HG03442 (cell line): ENCODE measurements at regions not wholly inside any gene's neighbourhood (a gene's known extent, or its start where the extent isn't known, plus 50 kb on each side); places are given as distances from the start of the nearest gene placed in this dataset.

Experiments
- ATAC-seq: cut with Tn5 transposase; IDR thresholded peaks from one replicate; pipeline ENCODE4 v1.9.1; 2021; ENCODE audit warnings: mild to moderate bottlenecking, moderate library complexity; ENCODE audit not compliant: unreplicated experiment

DNA sequence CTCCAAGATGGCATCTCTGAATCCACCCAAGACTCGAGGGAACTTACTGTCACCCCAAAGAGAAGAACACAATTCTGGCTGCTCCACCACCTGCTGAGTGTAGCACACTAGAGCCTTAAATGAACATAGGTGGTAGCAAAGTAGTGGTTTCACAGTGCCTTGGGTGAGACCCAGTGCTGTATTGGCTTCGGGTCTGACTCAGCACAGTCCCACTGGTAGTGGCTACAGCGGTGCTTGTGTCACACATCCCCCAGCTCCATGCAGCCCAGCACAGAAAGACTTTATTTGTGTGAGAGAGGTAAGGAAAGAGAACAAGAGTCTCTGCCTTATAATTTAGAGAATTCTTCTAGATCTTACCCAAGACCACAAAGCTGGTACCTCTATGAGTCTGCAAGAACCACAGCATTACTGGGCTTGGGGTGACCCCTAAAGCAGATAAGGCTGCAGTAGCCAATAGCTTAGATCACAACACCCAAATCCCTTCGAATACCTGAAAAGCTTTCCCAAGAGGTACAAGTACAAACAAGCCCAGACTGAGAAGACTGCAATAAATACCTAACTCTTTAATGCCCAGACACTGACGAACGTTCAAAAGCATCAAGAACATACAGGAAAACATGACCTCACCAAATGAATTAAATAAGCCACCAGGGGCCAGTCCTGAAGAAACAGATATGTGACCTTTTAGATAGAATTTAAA lies 83.3 kb upstream of the SLC38A4 start:
- peak; percentile 43 for ATAC-seq

DNA sequence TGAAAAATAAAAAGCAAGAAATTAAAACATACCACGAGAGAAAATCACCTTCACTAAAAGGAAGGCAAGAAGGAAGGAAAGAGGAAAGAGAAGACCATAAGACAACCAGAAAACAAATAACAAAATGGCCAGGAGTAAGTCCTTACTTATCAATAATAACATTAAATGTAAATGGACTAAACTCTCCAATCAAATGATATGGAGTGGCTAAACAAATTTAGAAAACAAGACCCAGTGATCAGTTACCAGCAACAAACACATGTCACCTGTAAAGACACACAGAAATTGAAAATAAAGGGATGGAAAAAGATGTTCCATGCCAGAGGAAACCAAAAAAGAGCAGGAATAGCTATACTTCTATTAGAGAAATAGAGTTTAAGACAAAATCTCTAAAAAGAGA lies 85.0 kb upstream of the SLC38A4 start:
- ATAC-seq = no peak

DNA sequence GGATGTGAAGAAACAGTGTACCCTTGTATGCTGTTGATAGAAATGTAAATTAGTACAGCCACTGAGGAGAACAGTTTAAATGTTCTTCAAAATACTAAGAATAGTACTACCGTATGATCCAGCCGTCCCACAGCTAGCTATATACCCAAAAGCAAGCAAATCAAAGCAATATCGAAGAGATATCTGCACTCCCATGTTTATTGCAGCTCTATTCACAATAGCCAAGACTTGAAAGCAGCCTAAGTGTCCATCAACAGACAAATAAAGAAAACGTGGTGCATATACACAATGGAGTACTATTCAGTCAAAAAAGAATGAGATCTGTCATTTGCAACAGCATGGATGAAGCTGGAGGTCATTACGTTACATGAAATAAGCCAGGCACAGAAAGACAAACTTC lies 88.5 kb upstream of the SLC38A4 start:
- ATAC-seq = no peak

- no peak for ATAC-seq
These were observed 89.3 kb upstream of the SLC38A4 start for GRCh38 chr12:46915082-46915481.

DNA sequence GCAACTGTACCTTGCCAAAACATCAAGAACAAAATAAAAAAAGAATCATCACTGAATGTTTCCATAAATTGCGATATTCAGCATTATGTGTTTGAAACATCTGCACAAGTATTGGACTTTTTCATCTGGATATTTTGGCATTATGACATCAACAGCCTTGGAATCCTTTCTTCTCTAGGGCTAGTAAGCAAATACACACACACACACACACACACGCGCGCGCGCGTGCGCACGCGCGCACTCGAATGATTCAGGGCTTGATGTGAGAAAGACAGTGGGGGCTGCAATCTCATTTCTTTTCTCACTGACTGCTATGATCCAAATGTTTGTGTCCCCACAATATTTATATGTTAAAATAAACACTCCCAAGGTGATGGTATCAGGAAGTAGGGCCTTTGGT lies 90.0 kb upstream of the SLC38A4 start:
- ATAC-seq = no peak

DNA sequence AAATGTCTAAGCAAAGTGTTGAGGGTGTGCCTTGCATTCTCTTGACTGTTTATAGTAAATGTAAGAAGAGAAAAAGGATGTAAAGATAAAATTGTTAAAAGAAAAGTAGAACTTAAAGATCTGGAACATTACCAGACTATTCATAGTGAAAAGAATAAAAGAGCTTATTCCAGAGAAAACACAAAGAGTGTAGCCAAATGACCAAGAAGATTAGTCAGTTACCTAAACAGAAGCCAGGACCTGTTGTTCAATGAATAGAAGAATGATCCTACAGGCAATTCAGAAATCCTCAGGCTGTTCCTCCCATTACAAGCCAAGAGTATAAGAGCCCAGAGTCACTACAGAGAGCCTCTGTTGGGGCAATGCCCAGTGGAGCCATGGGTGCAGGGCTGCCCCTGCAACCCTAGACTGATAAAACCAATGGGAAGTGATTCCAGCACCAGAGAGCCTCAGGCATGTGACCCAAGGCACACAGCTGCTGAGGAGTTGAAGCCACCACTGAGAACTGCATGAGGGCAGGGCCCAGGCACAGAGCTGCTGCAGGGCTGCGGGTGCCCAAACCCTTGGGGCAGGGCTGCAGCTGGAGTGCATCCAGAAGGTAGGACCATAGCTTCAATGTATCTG lies 91.1 kb upstream of the SLC38A4 start:
- no peak for ATAC-seq

GRCh38 chr12:46917821-46918220 lies 92.0 kb upstream of the SLC38A4 start:
- ATAC-seq = no peak

GRCh38 chr12:46918631-46919030 lies 92.8 kb upstream of the SLC38A4 start:
- ATAC-seq = no peak

DNA sequence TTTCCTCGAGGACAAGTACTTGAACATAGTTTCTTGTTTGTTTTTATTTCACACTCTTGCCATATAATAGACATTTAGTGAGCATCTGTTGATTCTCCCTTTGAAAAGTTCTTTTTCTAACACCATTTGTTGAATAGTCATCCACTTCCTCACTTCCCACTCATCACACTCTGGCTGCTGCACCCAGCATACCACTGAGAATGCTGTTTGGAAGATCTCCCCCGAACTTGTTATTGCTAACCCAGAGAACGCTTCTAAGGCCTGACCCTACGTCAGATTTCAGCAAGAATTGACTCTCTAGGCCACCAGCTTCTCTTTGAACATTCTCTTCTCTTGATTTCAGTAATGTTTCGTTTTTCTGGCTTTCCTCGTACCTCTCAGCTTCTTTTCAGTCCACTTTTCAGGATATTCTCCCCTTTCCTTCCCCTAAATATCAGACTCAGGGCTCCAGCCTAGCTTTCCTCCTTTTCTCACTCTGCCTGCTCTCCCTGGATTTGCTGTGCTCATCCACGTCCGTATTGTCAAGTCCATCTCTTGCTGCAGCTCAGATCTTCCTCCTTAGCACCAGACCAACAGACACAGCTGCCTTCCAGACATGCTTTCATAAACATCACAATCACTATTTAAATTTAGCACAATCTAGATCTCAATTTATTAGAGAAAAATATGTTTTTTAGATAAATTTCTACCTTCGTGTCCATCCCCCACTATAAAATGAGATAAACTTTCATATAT lies 94.0 kb upstream of the SLC38A4 start:
- no peak for ATAC-seq

- no peak for ATAC-seq
These were observed 94.7 kb upstream of the SLC38A4 start for GRCh38 chr12:46920499-46920898.

- ATAC-seq = no peak
These were observed 95.4 kb upstream of the SLC38A4 start for GRCh38 chr12:46921048-46921763.

DNA sequence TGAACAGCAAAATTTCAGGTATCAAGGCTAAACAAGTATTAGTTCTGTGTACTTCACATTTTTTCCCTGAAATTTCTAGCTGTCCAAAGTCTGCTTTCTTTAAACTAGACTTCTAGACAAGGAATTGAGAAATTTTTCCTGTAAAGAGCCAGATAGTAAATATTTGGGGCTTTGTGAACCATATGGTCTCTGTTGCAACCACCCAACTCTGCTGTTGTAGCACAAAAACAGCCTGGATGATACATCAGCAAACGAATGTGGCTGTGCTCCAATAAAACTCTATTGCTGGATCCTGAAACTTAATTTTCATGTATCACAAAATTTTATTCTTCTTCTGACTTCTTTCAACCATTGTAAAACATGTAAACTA lies 96.0 kb upstream of the SLC38A4 start:
- no peak for ATAC-seq

GRCh38 chr12:46926526-46926925 lies 100.7 kb upstream of the SLC38A4 start:
- ATAC-seq = no peak

GRCh38 chr12:46930101-46930500 lies 104.3 kb upstream of the SLC38A4 start:
- ATAC-seq = no peak

GRCh38 chr12:46933947-46934346 lies 108.2 kb upstream of the SLC38A4 start:
- ATAC-seq = no peak

DNA sequence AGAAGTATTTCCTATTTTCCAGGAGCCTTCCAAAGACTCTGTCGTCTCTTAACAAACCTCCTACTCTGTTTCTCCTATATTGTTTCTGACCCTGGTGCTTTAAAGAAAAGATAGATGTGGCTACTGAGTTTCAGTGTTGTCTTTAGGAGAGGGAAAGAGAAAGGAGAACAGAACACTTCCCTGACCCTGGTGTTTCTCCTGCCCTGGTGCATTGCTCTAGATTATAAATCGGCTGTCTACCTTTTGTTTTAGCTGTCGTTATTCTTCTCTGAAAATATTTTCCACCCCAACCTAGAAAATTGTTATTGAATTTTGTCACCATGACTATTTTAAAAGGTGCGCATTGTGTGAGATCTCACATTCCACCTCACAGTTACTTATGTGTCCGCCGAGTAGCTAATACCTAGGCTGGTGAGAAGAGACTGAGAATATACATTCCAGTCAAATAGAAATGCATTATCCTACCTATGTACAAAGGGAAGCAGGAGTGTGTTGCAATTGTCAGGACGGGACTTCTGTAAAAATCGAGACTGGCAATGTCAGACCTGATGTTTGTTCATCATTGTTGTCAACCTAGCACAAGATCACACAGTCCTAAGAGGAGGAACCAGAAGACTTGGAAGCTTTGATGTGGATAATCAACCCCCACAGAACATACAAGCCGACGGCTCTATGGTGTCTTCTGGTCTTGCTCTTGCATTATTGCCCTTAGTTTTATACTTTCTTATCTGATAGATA lies 108.7 kb upstream of the SLC38A4 start:
- no peak for ATAC-seq

DNA sequence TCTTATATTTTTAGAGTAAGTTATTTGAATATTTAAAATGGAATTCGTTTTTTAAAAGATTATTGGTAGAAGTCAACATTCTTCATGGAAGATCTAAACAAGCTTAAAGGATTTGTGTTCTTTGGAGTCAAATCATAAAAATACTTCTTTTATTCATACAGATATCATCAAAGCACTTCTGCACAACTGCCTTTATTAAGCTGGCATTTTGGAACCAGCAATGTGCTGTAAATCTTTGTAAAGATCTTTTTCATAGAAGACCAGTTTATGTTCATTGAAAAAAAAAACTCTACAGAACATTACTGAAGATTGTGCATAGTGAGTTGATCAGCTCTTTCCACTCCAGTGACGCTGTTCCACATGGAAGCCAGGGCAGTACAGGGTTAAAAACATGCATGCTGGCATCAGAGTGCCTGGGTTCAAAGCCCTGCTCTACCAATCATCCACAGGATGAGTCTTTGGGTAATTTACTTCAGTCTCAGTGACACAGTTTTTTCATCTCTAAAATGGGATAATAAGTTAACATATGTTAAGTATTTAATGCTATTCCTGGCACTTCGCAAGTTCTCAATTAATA lies 109.6 kb upstream of the SLC38A4 start:
- no peak for ATAC-seq

DNA sequence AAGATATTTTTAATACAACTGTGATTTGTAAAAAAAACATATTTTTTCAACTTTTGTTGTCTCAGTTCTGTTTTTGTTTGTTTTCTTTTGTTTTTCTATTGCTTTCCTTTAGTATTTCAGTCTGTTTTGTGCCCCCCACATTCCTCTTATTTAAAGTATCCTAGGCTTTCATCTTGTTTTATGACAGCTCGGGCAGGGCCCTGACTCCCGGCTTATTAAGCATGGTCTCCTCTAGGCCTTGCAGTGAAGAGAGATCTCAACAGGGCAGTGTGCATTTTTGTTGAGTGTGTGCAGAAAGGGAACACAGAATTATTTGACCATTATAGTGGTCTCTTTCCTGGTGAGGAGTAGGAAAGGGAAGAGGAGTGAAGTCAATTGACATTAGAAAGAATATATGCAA lies 110.2 kb upstream of the SLC38A4 start:
- ATAC-seq = no peak

GRCh38 chr12:46938071-46938678 lies 112.4 kb upstream of the SLC38A4 start:
- no peak for ATAC-seq

GRCh38 chr12:46941981-46942380 lies 116.2 kb upstream of the SLC38A4 start:
- ATAC-seq = no peak
